ENCODE measurements at regions not wholly inside any gene's neighbourhood (a gene's known extent, or its start where the extent isn't known, plus 50 kb on each side); places are given as distances from the start of the nearest gene placed in this dataset.
"Not testable (repeated sequence)": the region's sequence is repeated elsewhere in the genome, so short reads cannot be mapped to it uniquely, and the experiment has no call there.

DNA sequence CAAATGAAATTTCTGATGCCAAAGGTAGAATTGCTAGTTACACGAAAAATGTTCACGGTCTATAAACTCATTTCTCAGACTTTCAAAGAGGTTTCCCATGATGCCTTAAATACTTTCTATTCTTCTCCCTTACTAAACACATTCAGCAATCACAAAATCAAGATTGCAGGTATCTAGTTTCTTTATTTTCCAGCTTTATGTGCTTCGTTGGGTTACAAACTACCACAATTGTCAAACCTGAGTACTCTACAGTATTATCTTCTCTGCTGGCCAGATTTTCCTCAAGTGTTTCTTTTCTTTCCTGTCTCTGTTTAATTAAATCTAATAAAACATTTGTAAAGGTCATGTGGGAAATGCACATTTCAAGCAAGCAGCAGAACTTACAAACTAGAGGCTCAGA, 201.8 kb upstream of the ZNF385D start:
- TF ChIP-seq, protein P1, sequence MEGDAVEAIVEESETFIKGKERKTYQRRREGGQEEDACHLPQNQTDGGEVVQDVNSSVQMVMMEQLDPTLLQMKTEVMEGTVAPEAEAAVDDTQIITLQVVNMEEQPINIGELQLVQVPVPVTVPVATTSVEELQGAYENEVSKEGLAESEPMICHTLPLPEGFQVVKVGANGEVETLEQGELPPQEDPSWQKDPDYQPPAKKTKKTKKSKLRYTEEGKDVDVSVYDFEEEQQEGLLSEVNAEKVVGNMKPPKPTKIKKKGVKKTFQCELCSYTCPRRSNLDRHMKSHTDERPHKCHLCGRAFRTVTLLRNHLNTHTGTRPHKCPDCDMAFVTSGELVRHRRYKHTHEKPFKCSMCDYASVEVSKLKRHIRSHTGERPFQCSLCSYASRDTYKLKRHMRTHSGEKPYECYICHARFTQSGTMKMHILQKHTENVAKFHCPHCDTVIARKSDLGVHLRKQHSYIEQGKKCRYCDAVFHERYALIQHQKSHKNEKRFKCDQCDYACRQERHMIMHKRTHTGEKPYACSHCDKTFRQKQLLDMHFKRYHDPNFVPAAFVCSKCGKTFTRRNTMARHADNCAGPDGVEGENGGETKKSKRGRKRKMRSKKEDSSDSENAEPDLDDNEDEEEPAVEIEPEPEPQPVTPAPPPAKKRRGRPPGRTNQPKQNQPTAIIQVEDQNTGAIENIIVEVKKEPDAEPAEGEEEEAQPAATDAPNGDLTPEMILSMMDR (IDR thresholded peaks at IDR 0.05): no peak

DNA sequence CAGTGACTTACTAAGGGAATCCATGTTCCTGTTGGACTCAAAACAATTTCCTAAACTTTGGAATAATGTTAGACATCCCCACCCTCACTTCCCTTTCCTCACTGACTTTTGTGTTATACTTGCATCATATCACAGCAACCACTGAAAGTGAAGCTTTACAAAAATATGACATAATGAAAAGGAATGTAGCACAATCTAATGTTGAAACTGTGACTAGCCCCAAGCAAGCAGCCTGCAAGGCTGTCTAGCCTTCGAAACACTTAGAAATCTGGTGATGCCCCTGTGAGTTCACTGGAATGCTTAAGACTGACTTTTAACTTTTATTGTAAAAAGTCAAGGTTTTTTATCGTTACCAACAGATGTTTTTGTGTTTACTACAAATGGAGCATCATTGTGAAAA, 203.7 kb upstream of the ZNF385D start:
- Histone ChIP-seq H3K4me3 (no peak overlapping the region), H3K36me3 (no peaks in the 10 kb centered on the region), H3K27ac (no peak overlapping the region), H3K4me1 (no peaks in the 10 kb centered on the region), H3K27me3 (no peaks in the 10 kb centered on the region), H3K9me3 (peaks cover 0 to 5% of the 10 kb centered on the region in 2 donors)
- TF ChIP-seq, protein P1 (IDR thresholded peaks at IDR 0.05): no peak
- DNase-seq (ENCODE audit: low spot score): no peak

More for the DNA sequence above, 201.8 kb upstream of the ZNF385D start:
- Histone ChIP-seq H3K9me3 (peaks cover 0 to 5% of the 10 kb centered on the region in 2 donors), H3K27me3 (no peaks in the 10 kb centered on the region), H3K4me3 (no peak overlapping the region), H3K27ac (no peak overlapping the region), H3K36me3 (no peaks in the 10 kb centered on the region), H3K4me1 (no peaks in the 10 kb centered on the region)
- DNase-seq (ENCODE audit: low spot score): no peak

DNA sequence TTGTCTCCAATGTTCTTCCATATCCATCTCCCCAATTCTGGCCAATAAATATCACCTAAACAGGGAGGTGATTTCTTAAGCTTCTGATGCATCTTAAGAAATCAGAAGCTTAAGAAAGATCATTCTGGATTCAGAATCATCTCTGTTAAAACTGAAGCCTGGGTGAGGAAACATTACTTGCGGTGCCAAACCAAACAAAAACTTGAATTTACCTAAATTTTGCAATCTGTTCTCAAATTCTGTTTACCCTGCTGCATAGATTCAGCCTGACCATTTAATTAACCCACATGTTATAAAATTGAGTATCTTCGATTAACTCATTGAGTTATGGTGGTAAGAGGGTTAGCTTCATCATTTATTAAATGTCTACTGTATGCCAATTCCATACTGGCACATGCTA, 204.4 kb upstream of the ZNF385D start:
- no peak overlapping the region for H3K4me3 ChIP-seq
- H3K9me3 ChIP-seq: peaks cover 0 to 5% of the 10 kb centered on the region in 2 donors
- TF ChIP-seq, protein P1 (IDR thresholded peaks at IDR 0.05): no peak
- H3K36me3 ChIP-seq: no peaks in the 10 kb centered on the region
- no peak overlapping the region for H3K27ac ChIP-seq
- no peaks in the 10 kb centered on the region for H3K27me3 ChIP-seq
- H3K4me1 ChIP-seq: no peaks in the 10 kb centered on the region
- no peak for DNase-seq (ENCODE audit: low spot score)

DNA sequence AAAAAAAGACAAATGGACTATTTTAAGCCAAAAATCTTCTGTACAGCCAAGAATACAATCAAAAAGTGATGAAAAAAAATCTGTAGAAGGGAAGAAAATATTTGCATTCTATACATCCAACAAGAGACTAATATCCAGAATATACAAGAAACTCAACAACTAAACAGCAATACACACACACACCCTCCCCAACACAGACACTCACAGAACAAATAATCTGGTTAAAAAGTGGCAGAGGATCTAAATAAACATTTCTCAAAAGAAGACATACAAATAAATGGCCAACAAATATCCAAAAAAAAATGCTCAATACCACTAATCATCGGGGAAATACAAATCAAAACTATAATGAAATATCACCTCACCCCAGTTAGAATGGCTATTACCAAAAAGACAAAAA, 209.0 kb upstream of the ZNF385D start:
- TF ChIP-seq, protein P1 (IDR thresholded peaks at IDR 0.05): no peak
- no peaks in the 10 kb centered on the region for H3K9me3 ChIP-seq
- H3K4me3 ChIP-seq: no peak overlapping the region
- H3K27me3 ChIP-seq: no peaks in the 10 kb centered on the region
- no peak for DNase-seq (ENCODE audit: low spot score)
- no peak overlapping the region for H3K27ac ChIP-seq
- no peaks in the 10 kb centered on the region for H3K4me1 ChIP-seq
- no peaks in the 10 kb centered on the region for H3K36me3 ChIP-seq

DNA sequence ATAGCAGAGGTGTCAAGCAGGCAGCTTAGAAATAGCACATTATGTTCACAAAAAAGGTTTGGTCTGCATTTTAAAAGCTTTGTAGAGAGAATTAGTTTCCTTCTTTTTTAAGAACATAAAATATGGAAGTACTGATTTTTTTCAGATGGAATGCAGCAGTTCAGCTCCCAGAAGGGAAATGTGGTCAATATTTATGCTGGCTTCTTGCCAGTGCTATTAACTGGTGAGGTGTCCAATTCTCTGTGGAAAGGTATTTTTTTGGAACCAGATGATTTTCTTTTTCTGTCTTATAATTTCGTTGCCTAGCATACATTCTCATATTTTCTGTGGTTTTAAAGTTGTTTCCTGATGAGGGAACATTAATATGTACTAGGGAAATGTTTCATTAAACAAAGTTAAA, 211.4 kb upstream of the ZNF385D start:
- Histone ChIP-seq H3K4me1 (no peaks in the 10 kb centered on the region), H3K9me3 (no peaks in the 10 kb centered on the region), H3K27me3 (no peaks in the 10 kb centered on the region), H3K4me3 (no peak overlapping the region), H3K36me3 (no peaks in the 10 kb centered on the region), H3K27ac (no peak overlapping the region)
- TF ChIP-seq, protein P1 (IDR thresholded peaks at IDR 0.05): no peak
- no peak for DNase-seq (ENCODE audit: low spot score)

DNA sequence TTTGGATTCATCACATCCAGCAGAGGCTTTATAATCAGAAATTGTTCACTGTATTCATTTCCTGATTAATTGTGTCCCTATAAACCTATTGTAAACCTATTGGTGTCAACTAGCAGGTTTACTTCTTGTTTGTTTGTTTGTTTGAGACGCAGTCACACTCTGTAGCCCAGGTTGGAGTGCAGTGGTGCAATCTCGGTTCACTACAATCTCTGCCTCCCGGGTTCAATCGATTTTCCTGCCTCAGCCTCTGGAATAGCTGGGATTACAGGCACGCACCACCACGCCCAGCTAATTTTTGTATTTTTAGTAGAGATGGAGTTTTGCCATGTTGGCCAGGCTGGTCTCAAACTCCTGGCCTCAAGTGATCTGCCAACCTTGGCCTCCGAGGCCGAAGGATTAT, 215.4 kb upstream of the ZNF385D start:
- not testable (repeated sequence) for DNase-seq (ENCODE audit: low spot score); H3K27ac ChIP-seq

More for the DNA sequence above, 215.4 kb upstream of the ZNF385D start:
- not testable (repeated sequence) for H3K27me3 ChIP-seq, H3K9me3 ChIP-seq, H3K4me3 ChIP-seq, H3K36me3 ChIP-seq, H3K4me1 ChIP-seq
